KMS-11 (cell line): ENCODE measurements at regions not wholly inside any gene's neighbourhood (a gene's known extent, or its start where the extent isn't known, plus 50 kb on each side); places are given as distances from the start of the nearest gene placed in this dataset.

Experiments
- H2AFZ ChIP-seq: fragments of 200-600 bp; sonication (generic); 2 replicates; pipeline ENCODE4 v1.6.1; 2016; ENCODE audit warnings: antibody characterized with exemption, mixed run types, low read depth
- H3K27ac ChIP-seq: fragments of 200-600 bp; sonication (generic); 2 replicates; pipeline ENCODE4 v1.6.1; 2016; ENCODE audit warnings: mild to moderate bottlenecking, mixed run types
- H3K27me3 ChIP-seq: fragments of 200-600 bp; sonication (generic); 2 replicates; pipeline ENCODE4 v1.6.1; 2017; ENCODE audit warnings: mild to moderate bottlenecking, low read depth, mixed run types, moderate library complexity; ENCODE audit not compliant: insufficient read depth
- H3K36me3 ChIP-seq: fragments of 200-600 bp; sonication (generic); 2 replicates; pipeline ENCODE4 v1.6.1; 2017; ENCODE audit warnings: mild to moderate bottlenecking, mixed run types; ENCODE audit not compliant: insufficient read depth
- H3K4me1 ChIP-seq: fragments of 200-600 bp; sonication (generic); 2 replicates; pipeline ENCODE4 v1.6.1; 2016; ENCODE audit warnings: mild to moderate bottlenecking, low read depth, mixed run types; ENCODE audit not compliant: poor library complexity, severe bottlenecking
- H3K4me2 ChIP-seq: fragments of 200-600 bp; sonication (generic); 2 replicates; pipeline ENCODE4 v1.7.0; 2016; ENCODE audit warnings: mild to moderate bottlenecking, mixed run types
- H3K4me3 ChIP-seq: fragments of 200-600 bp; sonication (generic); IDR thresholded peaks from 2 replicates; pipeline ENCODE4 v1.6.1; 2017; ENCODE audit warnings: low read depth, low read length, mixed read lengths; ENCODE audit not compliant: insufficient read depth
- H3K79me2 ChIP-seq: fragments of 200-600 bp; sonication (generic); 2 replicates; pipeline ENCODE4 v1.6.1; 2016; ENCODE audit warnings: low read depth, mixed run types; ENCODE audit not compliant: insufficient read depth
- H3K9ac ChIP-seq: fragments of 200-600 bp; sonication (generic); 2 replicates; pipeline ENCODE4 v1.6.1; 2016; ENCODE audit warnings: mild to moderate bottlenecking, mixed run types
- H4K20me1 ChIP-seq: fragments of 200-600 bp; sonication (generic); 2 replicates; pipeline ENCODE4 v1.6.1; 2016; ENCODE audit warnings: mild to moderate bottlenecking, mixed run types; ENCODE audit not compliant: insufficient read depth
- TF ChIP-seq, protein P1 (sequence below): fragments of 200-600 bp; sonication (generic); conservative IDR thresholded peaks from 2 replicates; pipeline ENCODE4 v1.6.1; 2017; ENCODE audit warnings: low read depth, mild to moderate bottlenecking, antibody characterized with exemption, low read length, moderate library complexity, mixed read lengths

DNA sequence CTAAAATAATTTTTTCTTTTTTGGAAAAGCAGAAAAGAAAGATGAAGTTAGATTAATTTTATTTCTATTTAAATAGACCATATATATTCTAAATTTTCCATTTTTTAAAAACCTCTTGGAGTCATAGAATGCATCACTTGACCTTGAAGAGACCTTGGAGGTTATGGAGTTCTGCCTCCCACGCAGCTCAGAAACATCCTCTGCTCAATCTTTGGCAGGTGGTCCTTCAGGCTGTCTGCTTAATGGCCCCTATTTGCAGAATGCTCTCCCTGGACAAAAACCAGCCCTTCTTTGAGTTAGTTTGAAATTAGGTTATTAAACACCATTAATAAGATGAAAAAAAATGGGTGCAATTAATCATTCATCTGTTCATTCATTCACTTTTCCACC, 194.1 kb upstream of the TLL1 start:
- Histone ChIP-seq H2AFZ (no peak overlapping the region), H4K20me1 (no peaks in the 10 kb centered on the region), H3K4me1 (no peaks in the 10 kb centered on the region), H3K27ac (no peak overlapping the region), H3K4me2 (no peak overlapping the region), H3K9ac (no peak overlapping the region), H3K4me3 (no peak overlapping the region), H3K79me2 (no peaks in the 10 kb centered on the region), H3K36me3 (no peaks in the 10 kb centered on the region), H3K27me3 (no peaks in the 10 kb centered on the region)
- TF ChIP-seq, protein P1, sequence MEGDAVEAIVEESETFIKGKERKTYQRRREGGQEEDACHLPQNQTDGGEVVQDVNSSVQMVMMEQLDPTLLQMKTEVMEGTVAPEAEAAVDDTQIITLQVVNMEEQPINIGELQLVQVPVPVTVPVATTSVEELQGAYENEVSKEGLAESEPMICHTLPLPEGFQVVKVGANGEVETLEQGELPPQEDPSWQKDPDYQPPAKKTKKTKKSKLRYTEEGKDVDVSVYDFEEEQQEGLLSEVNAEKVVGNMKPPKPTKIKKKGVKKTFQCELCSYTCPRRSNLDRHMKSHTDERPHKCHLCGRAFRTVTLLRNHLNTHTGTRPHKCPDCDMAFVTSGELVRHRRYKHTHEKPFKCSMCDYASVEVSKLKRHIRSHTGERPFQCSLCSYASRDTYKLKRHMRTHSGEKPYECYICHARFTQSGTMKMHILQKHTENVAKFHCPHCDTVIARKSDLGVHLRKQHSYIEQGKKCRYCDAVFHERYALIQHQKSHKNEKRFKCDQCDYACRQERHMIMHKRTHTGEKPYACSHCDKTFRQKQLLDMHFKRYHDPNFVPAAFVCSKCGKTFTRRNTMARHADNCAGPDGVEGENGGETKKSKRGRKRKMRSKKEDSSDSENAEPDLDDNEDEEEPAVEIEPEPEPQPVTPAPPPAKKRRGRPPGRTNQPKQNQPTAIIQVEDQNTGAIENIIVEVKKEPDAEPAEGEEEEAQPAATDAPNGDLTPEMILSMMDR: no peak

DNA sequence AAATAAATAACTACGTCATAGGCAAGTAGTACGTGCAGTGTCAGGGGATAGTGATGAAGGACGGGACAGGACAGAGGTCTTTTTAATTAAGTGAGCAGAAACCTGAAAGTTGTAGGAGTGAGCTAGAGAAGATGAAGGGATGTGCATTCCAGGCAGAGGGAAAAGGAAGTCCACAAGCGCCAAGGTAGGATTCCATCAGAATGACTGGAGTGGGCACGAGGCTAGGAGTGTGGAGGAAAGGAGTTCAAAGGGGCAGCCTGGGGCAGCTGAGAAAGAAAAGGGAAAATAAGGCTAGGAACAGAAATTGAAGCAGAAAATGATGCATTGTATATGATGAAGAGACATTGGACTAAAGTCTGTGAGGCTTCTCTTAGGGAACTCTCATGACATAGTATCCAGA, 192.2 kb upstream of the TLL1 start:
- TF ChIP-seq, protein P1: no peak
- H3K4me1 ChIP-seq: no peaks in the 10 kb centered on the region
- H3K27ac ChIP-seq: no peak overlapping the region
- H3K4me2 ChIP-seq: no peak overlapping the region
- no peaks in the 10 kb centered on the region for H3K36me3 ChIP-seq
- H3K27me3 ChIP-seq: no peaks in the 10 kb centered on the region
- H3K79me2 ChIP-seq: no peaks in the 10 kb centered on the region
- no peak overlapping the region for H3K9ac ChIP-seq
- no peak overlapping the region for H2AFZ ChIP-seq
- no peak overlapping the region for H3K4me3 ChIP-seq
- H4K20me1 ChIP-seq: no peaks in the 10 kb centered on the region

DNA sequence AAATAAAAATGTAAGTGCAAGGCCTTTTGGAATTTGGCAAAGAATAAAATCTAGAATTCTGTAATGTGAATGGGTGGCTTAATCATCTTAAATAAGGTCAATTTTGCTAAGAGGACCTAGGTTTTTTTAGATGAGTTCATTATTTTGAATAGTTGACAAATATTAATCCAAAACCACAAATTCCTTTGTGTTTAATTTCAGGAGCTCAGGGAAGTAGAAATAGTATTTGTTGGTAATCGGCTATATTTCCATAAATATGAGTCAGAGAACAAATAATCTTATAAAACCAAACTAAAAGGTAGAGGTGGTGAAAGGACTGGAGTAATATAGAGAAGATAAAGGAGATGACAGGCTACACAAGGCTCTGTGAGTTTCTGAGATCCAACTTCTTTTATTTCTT, 190.4 kb upstream of the TLL1 start:
- no peaks in the 10 kb centered on the region for H4K20me1 ChIP-seq
- no peak overlapping the region for H3K9ac ChIP-seq
- H3K4me3 ChIP-seq: no peak overlapping the region
- H3K27ac ChIP-seq: no peak overlapping the region
- no peak overlapping the region for H3K4me2 ChIP-seq
- TF ChIP-seq, protein P1: no peak
- no peaks in the 10 kb centered on the region for H3K79me2 ChIP-seq
- no peaks in the 10 kb centered on the region for H3K27me3 ChIP-seq
- no peaks in the 10 kb centered on the region for H3K36me3 ChIP-seq
- H2AFZ ChIP-seq: no peak overlapping the region
- no peaks in the 10 kb centered on the region for H3K4me1 ChIP-seq

DNA sequence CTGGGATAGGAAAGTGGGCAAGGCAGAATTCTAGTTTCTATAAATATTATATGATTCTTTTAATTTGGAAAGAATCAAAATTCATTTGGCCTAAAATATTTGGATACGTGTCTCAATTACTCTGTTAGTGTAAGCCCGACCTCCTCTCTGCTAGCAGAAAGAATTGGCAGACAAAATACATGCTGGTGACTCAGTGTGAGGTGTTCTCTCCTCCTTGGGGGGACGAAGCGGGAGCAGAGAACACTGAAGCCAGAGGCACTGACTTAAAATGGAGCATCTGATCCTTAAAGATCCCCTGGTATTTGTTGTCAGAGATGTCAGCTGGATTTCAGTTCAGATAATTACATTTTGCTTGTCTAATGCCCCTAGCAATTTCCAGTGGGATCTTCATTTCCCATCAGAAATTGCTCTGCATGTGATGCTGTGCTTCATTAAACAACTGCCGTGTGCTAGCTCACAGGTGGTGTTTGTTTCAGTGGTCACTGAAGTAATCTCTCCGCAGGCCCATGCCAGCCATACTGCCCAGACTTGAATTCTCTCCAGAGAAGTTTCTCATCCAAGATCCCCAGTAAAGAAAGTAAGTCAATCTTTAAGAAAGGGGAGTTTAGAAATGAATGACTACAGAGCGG, 188.7 kb upstream of the TLL1 start:
- no peak overlapping the region for H3K4me2 ChIP-seq
- no peaks in the 10 kb centered on the region for H3K27me3 ChIP-seq
- H3K79me2 ChIP-seq: no peaks in the 10 kb centered on the region
- no peaks in the 10 kb centered on the region for H3K36me3 ChIP-seq
- H3K4me1 ChIP-seq: no peaks in the 10 kb centered on the region
- H3K27ac ChIP-seq: no peak overlapping the region
- no peak overlapping the region for H2AFZ ChIP-seq
- TF ChIP-seq, protein P1: no peak
- no peak overlapping the region for H3K4me3 ChIP-seq
- no peak overlapping the region for H3K9ac ChIP-seq
- H4K20me1 ChIP-seq: no peaks in the 10 kb centered on the region
